CD14-positive monocyte (primary cell): ENCODE measurements at regions not wholly inside any gene's neighbourhood (a gene's known extent, or its start where the extent isn't known, plus 50 kb on each side); places are given as distances from the start of the nearest gene placed in this dataset.

Experiments
- DNase-seq, 3 donors: peaks; one replicate each; pipeline ENCODE4 v3.0.0-alpha.2; 2011 to 2022
- H2AFZ ChIP-seq: 2 replicates; pipeline ENCODE4 v1.6.0; 2012; ENCODE audit warnings: mild to moderate bottlenecking, low read depth, low read length, inconsistent platforms; ENCODE audit not compliant: insufficient read depth, poor library complexity, severe bottlenecking
- H3K27ac ChIP-seq, 2 donors: 1 replicate in 1 of 2; 2 replicates in 1 of 2; pipeline ENCODE4 v1.5.1; 2012 to 2013; ENCODE audit warnings: low read length in 2 of 2, control low read depth in 1 of 2, inconsistent platforms in 1 of 2, low read depth in 1 of 2, mild to moderate bottlenecking in 1 of 2
- H3K27me3 ChIP-seq, 2 donors: one replicate each; pipeline versions ENCODE4 v1.6.0 to v1.6.1; 2011 to 2013; ENCODE audit warnings: low read length in 2 of 2; ENCODE audit not compliant: control insufficient read depth in 2 of 2, insufficient read depth in 2 of 2
- H3K36me3 ChIP-seq, 2 donors: replicated peaks in 1 of 2; 1 replicate in 1 of 2; 2 replicates in 1 of 2; pipeline versions ENCODE4 v1.5.1 to v1.6.1; 2012 to 2013; ENCODE audit warnings: low read length in 2 of 2, control low read depth in 1 of 2, inconsistent platforms in 1 of 2, mild to moderate bottlenecking in 1 of 2; ENCODE audit not compliant: insufficient read depth in 2 of 2, control insufficient read depth in 1 of 2
- H3K4me1 ChIP-seq, 2 donors: 1 replicate in 1 of 2; 2 replicates in 1 of 2; pipeline versions ENCODE4 v1.5.1 to v1.6.1; 2012 to 2013; ENCODE audit warnings: low read length in 2 of 2, control low read depth in 1 of 2, inconsistent platforms in 1 of 2, mild to moderate bottlenecking in 1 of 2, moderate library complexity in 1 of 2; ENCODE audit not compliant: insufficient read depth in 2 of 2, control insufficient read depth in 1 of 2
- H3K4me2 ChIP-seq: replicated peaks from 2 replicates; pipeline ENCODE3; 2012; ENCODE audit warnings: low read length, moderate library complexity, mild to moderate bottlenecking; ENCODE audit not compliant: poor library complexity, severe bottlenecking; ENCODE audit errors: extremely low read depth
- H3K4me3 ChIP-seq, 3 experiments: fragments of 200-600 bp in 1 of 3; sonication (generic) in 1 of 3; replicated peaks in 1 of 3; 1 replicate in 2 of 3; 2 replicates in 1 of 3; pipeline ENCODE4 v1.5.1; 2011 to 2013; ENCODE audit warnings: low read length in 3 of 3, mild to moderate bottlenecking in 3 of 3, control low read depth in 2 of 3, low read depth in 2 of 3, inconsistent platforms in 1 of 3, moderate library complexity in 1 of 3
- H3K79me2 ChIP-seq: 2 replicates; pipeline ENCODE4 v1.6.0; 2012; ENCODE audit warnings: mild to moderate bottlenecking, control low read depth, inconsistent platforms, low read length, moderate library complexity; ENCODE audit not compliant: insufficient read depth
- H3K9ac ChIP-seq: 2 replicates; pipeline ENCODE4 v1.6.0; 2017; ENCODE audit warnings: low read length, mild to moderate bottlenecking; ENCODE audit not compliant: insufficient read depth, poor library complexity, severe bottlenecking
- H3K9me3 ChIP-seq, 2 donors: replicated peaks in 1 of 2; 1 replicate in 1 of 2; 2 replicates in 1 of 2; pipeline versions ENCODE4 v1.5.1 to v1.6.1; 2012 to 2013; ENCODE audit warnings: low read length in 2 of 2, control low read depth in 1 of 2; ENCODE audit not compliant: control insufficient read depth in 1 of 2, insufficient read depth in 1 of 2
- H4K20me1 ChIP-seq: 2 replicates; pipeline ENCODE4 v1.6.0; 2012; ENCODE audit warnings: mild to moderate bottlenecking, low read length, control low read depth, moderate library complexity; ENCODE audit not compliant: insufficient read depth
- H3K27ac Mint-ChIP-seq, 7 donors: one replicate each; pipeline ENCODE4 v1.8.0; 2020; ENCODE audit warnings: mild to moderate bottlenecking in 7 of 7, mixed read lengths in 7 of 7, moderate library complexity in 6 of 7, inconsistent platforms in 2 of 7
- H3K27me3 Mint-ChIP-seq, 3 donors: one replicate each; pipeline ENCODE4 v1.8.0; 2021 to 2022; ENCODE audit warnings: low read depth in 3 of 3, mild to moderate bottlenecking in 3 of 3, mixed read lengths in 3 of 3, moderate library complexity in 3 of 3, inconsistent platforms in 1 of 3
- H3K36me3 Mint-ChIP-seq, 2 donors: one replicate each; pipeline ENCODE4 v1.8.0; 2020; ENCODE audit warnings: mixed read lengths in 2 of 2, inconsistent platforms in 1 of 2, mild to moderate bottlenecking in 1 of 2
- H3K4me1 Mint-ChIP-seq: one replicate; pipeline ENCODE4 v1.8.0; 2020; ENCODE audit warnings: mild to moderate bottlenecking, mixed read lengths
- H3K4me3 Mint-ChIP-seq, 2 donors: one replicate each; pipeline ENCODE4 v1.8.0; 2020; ENCODE audit warnings: mild to moderate bottlenecking in 2 of 2, mixed read lengths in 2 of 2, moderate library complexity in 1 of 2
- H3K9me3 Mint-ChIP-seq, 7 donors: one replicate each; pipeline ENCODE4 v1.8.0; 2020 to 2022; ENCODE audit warnings: mixed read lengths in 7 of 7, mild to moderate bottlenecking in 6 of 7, moderate library complexity in 6 of 7, inconsistent platforms in 2 of 7
- CTCF ChIP-seq: fragments of 200-600 bp; IDR thresholded peaks from one replicate; pipeline ENCODE4 v1.8.0; 2022; ENCODE audit warnings: antibody characterized with exemption, mild to moderate bottlenecking
- WGBS: methylation state at CpG from one replicate; pipeline ENCODE4 v1.1.5; 2013; ENCODE audit warnings: missing lambda C conversion rate; ENCODE audit not compliant: insufficient coverage; 5-methylcytosine and 5-hydroxymethylcytosine counted together
- intact Hi-C, 2 donors: fragments of 100-400 bp; cut with micrococcal nuclease; formaldehyde crosslinking; loops; one replicate each; pipeline versions ENCODE4 v1.15.0 to v1.15.1; 2023

GRCh38 chr1:193705554-193705981 is 519.2 kb upstream of the B3GALT2 start:
- no peak for DNase-seq
- H3K27me3 Mint-ChIP-seq, result no peaks in the 10 kb centered on the region
- no peaks in the 10 kb centered on the region for H3K36me3 ChIP-seq
- H3K27ac Mint-ChIP-seq, result no peak overlapping the region
- TF ChIP-seq CTCF, result no peak
- H3K9me3 Mint-ChIP-seq, result peaks cover 0 to 3% (median 2%) of the 10 kb centered on the region in 7 donors
- no peak overlapping the region for H3K27ac ChIP-seq
- H3K4me1 Mint-ChIP-seq, result no peaks in the 10 kb centered on the region
- H3K4me1 ChIP-seq, result no peaks in the 10 kb centered on the region
- no peak overlapping the region for H3K4me3 Mint-ChIP-seq
- H3K4me2 ChIP-seq, result no peak overlapping the region
- H3K4me3 ChIP-seq, result no peak overlapping the region
- WGBS, result 100% methylated on average over 2 of the region's 5 CpGs
- H3K27me3 ChIP-seq, result no peaks in the 10 kb centered on the region
- no peak overlapping the region for H2AFZ ChIP-seq
- H4K20me1 ChIP-seq, result no peaks in the 10 kb centered on the region
- H3K36me3 Mint-ChIP-seq, result no peaks in the 10 kb centered on the region
- no peaks in the 10 kb centered on the region for H3K9me3 ChIP-seq
- H3K79me2 ChIP-seq, result no peaks in the 10 kb centered on the region
- no peak overlapping the region for H3K9ac ChIP-seq
- intact Hi-C loops, result no loop called here

- DNase-seq, result no peak
- Histone ChIP-seq H4K20me1 (no peaks in the 10 kb centered on the region), H3K36me3 (no peaks in the 10 kb centered on the region), H3K4me1 (no peaks in the 10 kb centered on the region), H3K79me2 (no peaks in the 10 kb centered on the region), H3K27me3 (no peaks in the 10 kb centered on the region), H3K9me3 (no peaks in the 10 kb centered on the region), H3K27ac (no peak overlapping the region), H3K4me3 (no peak overlapping the region), H3K4me2 (no peak overlapping the region), H3K9ac (no peak overlapping the region), H2AFZ (no peak overlapping the region)
- Mint-ChIP-seq H3K4me3 (no peak overlapping the region), H3K4me1 (no peaks in the 10 kb centered on the region), H3K27me3 (no peaks in the 10 kb centered on the region), H3K27ac (no peak overlapping the region), H3K36me3 (no peaks in the 10 kb centered on the region), H3K9me3 (peaks cover 0 to 3% (median 2%) of the 10 kb centered on the region in 7 donors)
- no peak for TF ChIP-seq CTCF
- WGBS, result no CpG with 5 or more reads among the region's 1 CpG
- intact Hi-C loops, result no loop called here
Measured at GRCh38 chr1:193703655-193704054, 517.2 kb upstream of the B3GALT2 start.
